HG02973 (cell line): ENCODE measurements at regions not wholly inside any gene's neighbourhood (a gene's known extent, or its start where the extent isn't known, plus 50 kb on each side); places are given as distances from the start of the nearest gene placed in this dataset.

Experiments
- ATAC-seq: cut with Tn5 transposase; IDR thresholded peaks from one replicate; pipeline ENCODE4 v1.9.1; 2021; ENCODE audit warnings: moderate library complexity; ENCODE audit not compliant: unreplicated experiment

DNA sequence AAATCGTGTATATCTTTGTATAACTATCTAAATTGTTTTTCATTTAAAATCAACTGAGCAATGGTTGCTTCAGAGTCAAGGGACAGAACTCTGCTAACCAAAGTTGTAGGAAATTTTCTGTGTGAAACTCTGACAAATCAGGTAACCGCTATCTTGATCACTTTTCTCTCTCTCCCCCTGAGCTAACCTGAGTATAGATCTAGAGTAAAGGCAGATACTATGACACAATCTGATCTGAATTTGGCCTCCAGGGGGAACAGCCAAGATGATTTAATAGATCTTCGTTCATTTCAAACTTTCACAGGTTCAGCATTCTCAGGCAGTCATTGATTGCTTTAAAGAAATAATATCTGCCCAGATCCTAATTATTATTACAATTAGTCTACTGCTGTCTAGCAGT is 472.8 kb downstream of the NUF2 start:
- no peak for ATAC-seq

DNA sequence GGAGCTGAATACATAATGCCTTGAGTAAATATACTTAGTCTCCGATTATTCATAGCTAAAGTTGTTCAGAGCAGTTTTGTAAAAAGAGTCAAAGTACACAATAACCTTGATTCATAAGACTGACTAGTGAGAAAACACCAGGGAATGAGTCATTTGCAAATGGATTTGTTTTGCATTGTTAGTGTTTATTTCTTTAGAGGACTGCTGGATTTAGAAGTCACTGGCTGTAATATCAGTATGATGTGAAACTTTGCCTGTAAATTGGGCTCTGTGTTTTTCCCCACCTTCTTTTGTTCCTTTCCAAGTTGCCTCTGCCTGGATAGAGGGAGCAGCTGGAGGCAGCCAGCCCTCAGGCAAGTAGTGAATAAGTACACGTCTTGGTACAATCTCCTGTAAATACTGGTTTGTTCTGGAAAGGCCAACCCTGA is 474.7 kb downstream of the NUF2 start:
- ATAC-seq = no peak

- no peak for ATAC-seq
Measured at GRCh38 chr1:163797816-163798215, 476.1 kb downstream of the NUF2 start.

- ATAC-seq = no peak
Measured at GRCh38 chr1:163799190-163799805, 477.5 kb downstream of the NUF2 start.

GRCh38 chr1:163807331-163808049 is 485.7 kb downstream of the NUF2 start:
- no peak for ATAC-seq

DNA sequence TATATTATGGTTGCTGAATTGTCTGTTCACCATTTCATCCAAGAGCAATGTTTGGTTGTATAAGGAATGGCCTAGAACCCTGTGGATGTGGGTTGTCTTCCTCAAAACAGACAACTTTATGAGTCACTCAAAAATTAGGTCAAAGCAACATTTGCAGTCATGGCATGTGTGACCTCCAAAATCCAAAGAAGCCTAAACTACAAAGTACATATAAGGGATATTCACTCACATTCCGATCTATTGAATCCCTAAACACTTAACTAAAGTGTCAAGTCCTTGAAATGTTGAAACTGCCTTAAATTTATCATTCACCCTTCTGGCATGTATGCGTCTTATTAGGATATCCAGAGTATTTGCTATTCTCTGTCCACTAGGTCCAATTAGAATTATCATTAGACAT is 491.5 kb downstream of the NUF2 start:
- no peak for ATAC-seq

- no peak for ATAC-seq
Measured at GRCh38 chr1:163820226-163820625, 498.5 kb downstream of the NUF2 start.

GRCh38 chr1:163820766-163821165 is 499.0 kb downstream of the NUF2 start:
- no peak for ATAC-seq

DNA sequence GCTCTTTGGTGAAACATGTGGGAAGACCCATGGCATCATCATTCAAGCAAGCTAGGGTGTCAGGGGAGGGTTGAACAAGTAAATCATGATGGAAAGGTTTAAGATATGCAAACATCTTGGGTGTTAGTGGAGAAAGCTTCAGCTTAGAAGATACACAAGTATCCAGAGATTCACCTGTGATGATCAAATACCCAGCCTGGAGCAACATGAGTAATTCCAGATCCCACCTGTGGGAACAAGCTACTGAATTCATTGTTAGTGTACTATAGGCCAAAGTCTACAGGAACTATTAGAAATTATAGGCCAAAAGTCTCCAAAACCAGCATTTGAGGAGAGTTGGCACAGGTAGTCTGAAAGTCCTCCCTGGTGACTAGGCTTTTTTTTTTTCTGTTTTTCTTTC is 499.9 kb downstream of the NUF2 start:
- ATAC-seq = no peak

DNA sequence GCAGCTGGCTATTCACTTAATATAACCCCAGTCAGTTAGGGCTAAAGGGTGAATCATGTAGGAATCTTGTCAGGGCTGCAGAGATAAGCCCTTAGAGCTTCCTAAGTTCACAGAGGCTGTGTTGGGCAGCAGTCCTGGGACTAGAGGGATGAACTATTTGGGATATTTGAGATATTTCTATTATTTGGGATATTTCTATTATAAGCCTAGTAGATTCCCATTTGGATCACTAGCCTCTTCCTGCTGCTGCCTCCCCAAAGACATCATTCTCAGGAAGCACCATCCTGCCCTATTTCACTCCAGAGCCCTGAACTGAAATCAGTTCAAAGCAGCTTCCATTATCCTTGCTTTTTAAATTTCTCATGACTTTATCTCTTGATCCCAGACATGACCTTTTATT is 501.3 kb downstream of the NUF2 start:
- no peak for ATAC-seq

DNA sequence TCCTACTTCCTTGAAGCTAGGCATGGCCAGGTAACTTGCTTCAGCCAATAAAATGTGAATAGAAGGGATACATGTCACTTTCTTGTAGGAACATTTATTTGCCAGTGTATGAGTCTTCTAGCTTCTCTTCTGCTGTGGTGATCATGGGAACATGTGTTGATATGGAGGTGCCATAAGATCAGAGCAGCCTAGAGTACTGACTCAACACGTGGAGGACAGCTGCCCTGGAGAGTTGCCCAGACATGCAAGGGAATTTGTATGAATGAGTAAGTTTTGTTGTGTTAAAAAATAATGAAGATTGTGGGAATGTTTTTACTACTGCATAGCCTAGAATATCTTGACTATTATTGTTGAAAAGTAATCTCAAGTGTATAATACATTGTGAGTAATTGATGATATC is 502.3 kb downstream of the NUF2 start:
- no peak for ATAC-seq

DNA sequence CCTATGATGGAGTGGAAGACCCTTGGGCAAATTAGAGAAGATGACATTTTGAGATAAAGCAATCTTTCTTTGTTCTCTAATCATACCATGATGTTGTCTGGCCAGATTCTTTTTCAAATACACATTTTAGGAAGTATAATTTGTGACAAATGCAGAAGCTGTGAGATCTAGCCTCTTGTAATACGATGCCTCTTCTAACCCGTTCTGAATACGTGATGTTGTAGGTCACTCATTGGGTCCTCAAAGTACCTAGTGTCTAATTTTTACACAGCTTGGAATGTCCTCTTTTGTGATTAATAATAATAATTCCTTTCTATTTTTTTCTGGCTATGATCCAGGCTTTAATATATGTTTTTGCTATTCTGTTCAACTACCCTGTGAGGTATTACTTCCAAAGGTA is 502.7 kb downstream of the NUF2 start:
- ATAC-seq = no peak

DNA sequence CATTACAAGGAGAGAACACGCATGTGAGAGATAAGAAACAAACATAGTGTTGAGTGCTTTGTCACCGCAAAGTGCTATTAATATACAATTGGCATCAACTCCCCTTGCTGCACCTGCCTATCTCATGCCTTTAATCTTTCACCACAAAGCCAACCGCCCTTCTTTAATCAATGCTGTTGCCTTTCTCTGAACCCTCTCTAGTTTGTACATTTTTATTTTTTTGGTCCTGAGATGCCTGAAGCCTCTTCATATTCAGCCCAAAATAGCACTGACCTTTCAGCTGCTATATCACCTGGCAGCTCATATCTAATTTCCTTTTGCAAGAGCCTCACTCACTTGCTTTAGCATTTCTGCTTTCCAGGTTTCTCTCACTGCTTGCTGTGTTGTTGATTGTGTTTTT is 504.7 kb downstream of the NUF2 start:
- no peak for ATAC-seq

GRCh38 chr1:163834778-163835177 is 513.0 kb downstream of the NUF2 start:
- no peak for ATAC-seq

DNA sequence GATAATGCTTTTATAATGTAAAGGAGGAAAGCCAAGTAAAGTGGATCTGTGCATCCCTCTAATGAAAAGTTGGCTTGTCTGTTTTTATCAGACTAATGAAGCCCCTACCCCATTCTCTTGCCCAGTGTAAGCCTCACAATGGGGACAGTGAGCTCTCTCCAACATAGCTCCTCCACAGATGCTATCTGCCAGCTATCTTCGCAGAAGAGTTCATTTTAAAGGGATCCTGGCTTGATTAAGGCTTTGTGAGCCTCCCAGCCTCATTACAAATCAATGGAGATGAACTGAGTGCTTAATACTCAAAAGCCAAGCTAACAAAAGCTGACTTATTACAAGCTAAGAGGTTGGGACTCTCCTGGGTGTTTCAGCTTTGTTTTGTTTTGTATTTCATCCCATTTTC is 514.7 kb downstream of the NUF2 start:
- no peak for ATAC-seq

GRCh38 chr1:163837206-163837605 is 515.5 kb downstream of the NUF2 start:
- no peak for ATAC-seq

GRCh38 chr1:163842571-163842970 is 520.8 kb downstream of the NUF2 start:
- no peak for ATAC-seq

DNA sequence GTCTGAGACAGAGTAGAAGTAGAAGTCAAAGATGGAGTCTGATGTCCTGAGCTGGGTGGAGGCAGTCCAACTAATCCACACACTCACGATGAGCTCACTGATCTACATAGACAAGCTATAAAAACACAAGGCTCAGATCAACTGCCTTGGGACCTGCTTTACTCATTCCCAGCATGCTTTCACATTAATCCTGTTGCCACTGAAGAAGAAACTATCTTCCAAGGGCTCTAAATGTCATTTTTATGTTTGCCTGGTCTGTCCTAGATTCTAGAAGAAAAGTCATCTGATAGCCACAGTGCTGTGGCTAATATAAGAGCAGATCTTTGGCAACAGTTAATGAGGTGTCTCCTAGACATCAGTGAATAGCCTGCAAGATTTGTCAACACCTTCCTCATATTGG is 522.7 kb downstream of the NUF2 start:
- ATAC-seq = no peak

DNA sequence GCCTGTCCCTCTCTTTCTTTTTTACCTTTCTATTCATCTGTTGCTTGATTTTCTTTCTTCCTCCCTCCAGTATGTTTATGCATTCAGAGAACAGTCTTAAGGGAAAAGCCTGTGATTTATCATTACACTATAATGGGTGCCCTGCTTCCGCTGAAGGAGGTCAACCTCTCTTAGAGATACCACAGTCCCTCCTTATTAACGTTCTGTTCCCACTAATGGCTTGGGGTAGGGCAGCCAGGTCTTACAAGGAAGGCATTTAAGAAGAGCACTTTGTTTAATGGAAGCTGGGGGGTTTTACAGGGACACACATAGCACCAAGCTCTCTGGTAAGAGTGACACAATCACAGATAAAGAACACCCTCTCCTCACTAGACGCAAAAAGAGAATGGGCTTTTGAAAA is 523.5 kb downstream of the NUF2 start:
- no peak for ATAC-seq

- no peak for ATAC-seq
Measured at GRCh38 chr1:163863731-163864130, 542.0 kb downstream of the NUF2 start.

- ATAC-seq = no peak
Measured at GRCh38 chr1:163864207-163864606, 542.5 kb downstream of the NUF2 start.

GRCh38 chr1:163866564-163866963 is 544.8 kb downstream of the NUF2 start:
- no peak for ATAC-seq

DNA sequence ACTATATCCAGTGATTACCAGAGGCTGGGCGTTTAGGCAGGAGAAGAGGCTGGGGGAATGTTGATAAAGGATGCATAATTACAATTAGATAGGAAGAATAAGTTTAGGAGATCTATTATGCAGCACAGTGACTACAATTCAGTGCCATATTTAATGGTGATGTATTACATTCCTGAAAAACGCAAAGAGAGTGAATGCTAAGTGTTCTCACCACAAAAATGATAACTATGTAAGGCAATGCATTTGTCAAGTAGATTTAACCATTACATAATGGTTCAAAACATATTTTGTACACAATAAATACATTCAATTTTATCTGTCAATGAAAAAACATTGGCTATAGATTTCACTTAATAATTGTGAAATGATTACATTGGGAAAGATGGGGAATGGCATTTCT is 548.9 kb downstream of the NUF2 start:
- no peak for ATAC-seq
